Caco-2 (cell line): ENCODE measurements at regions not wholly inside any gene's neighbourhood (a gene's known extent, or its start where the extent isn't known, plus 50 kb on each side); places are given as distances from the start of the nearest gene placed in this dataset.
"Not testable (repeated sequence)": the region's sequence is repeated elsewhere in the genome, so short reads cannot be mapped to it uniquely, and the experiment has no call there.

Experiments
- BruUV-seq: library from RNA; stranded (reverse); fragments of 400-500 nt; replicated peaks from 2 replicates; lab custom pipeline; 2021; lab: Mats Ljungman, UMichigan
- CTCF ChIA-PET: fragments of 300-600 bp; sonication (Branson Sonifier 250); formaldehyde crosslinking; loops from one replicate; lab custom pipeline; 2022; ENCODE audit warnings: antibody characterized with exemption; lab: Charles Lee
- POLR2A ChIA-PET: fragments of 300-600 bp; sonication (Branson Sonifier 250); formaldehyde crosslinking; loops from one replicate; lab custom pipeline; 2022; ENCODE audit warnings: antibody characterized with exemption; lab: Charles Lee
- DNase-seq, 2 experiments: peaks; one replicate each; pipeline versions ENCODE4 v3.0.0 to v3.0.0-alpha.2; 2020 to 2022
- H3K27me3 ChIP-seq: replicated peaks from 2 replicates; pipeline ENCODE4 v1.6.0; 2011; ENCODE audit warnings: low read length; ENCODE audit not compliant: control insufficient read depth, insufficient read depth
- H3K36me3 ChIP-seq: 2 replicates; pipeline ENCODE4 v1.5.1; 2011; ENCODE audit warnings: low read length; ENCODE audit not compliant: control insufficient read depth, insufficient read depth
- H3K4me1 ChIP-seq: fragments of 250-450 bp; sonication (Bioruptor Pico); 2 replicates; pipeline ENCODE4 v1.5.1; 2020; ENCODE audit warnings: mild to moderate bottlenecking
- H3K4me3 ChIP-seq: 2 replicates; pipeline ENCODE4 v1.5.1; 2011; ENCODE audit warnings: low read depth, mild to moderate bottlenecking, control low read depth, low read length
- H3K9me3 ChIP-seq: fragments of 250-450 bp; sonication (Bioruptor Pico); 2 replicates; pipeline ENCODE4 v1.5.1; 2020; ENCODE audit warnings: mild to moderate bottlenecking, moderate library complexity
- H3K27ac Mint-ChIP-seq: one replicate; pipeline ENCODE4 v1.8.0; 2022; ENCODE audit warnings: mixed read lengths; ENCODE audit not compliant: unreplicated experiment
- H3K27me3 Mint-ChIP-seq: one replicate; pipeline ENCODE4 v1.8.0; 2022; ENCODE audit warnings: mixed read lengths; ENCODE audit not compliant: insufficient read depth, unreplicated experiment
- H3K36me3 Mint-ChIP-seq: one replicate; pipeline ENCODE4 v1.8.0; 2022; ENCODE audit warnings: mild to moderate bottlenecking, mixed read lengths; ENCODE audit not compliant: insufficient read depth, unreplicated experiment
- H3K4me1 Mint-ChIP-seq: one replicate; pipeline ENCODE4 v1.8.0; 2022; ENCODE audit warnings: low read depth, mixed read lengths; ENCODE audit not compliant: unreplicated experiment
- H3K4me3 Mint-ChIP-seq: one replicate; pipeline ENCODE4 v1.8.0; 2022; ENCODE audit warnings: mild to moderate bottlenecking, moderate library complexity, mixed read lengths; ENCODE audit not compliant: unreplicated experiment
- H3K9me3 Mint-ChIP-seq: one replicate; pipeline ENCODE4 v1.8.0; 2022; ENCODE audit warnings: mixed read lengths; ENCODE audit not compliant: unreplicated experiment
- intact Hi-C: fragments of 100-400 bp; cut with micrococcal nuclease; formaldehyde crosslinking; loops from one replicate; pipeline ENCODE4 v1.10.0; 2022; ENCODE audit not compliant: unreplicated experiment
- TF ChIP-seq, protein P1 (sequence below), 2 experiments: fragments of 200-600 bp in 1 of 2; IDR thresholded peaks; 1 replicate in 1 of 2; 2 replicates in 1 of 2; pipeline versions ENCODE4 v1.5.1 to v1.8.0; 2011 to 2022; ENCODE audit warnings: antibody characterized with exemption in 1 of 2, control low read depth in 1 of 2, inconsistent platforms in 1 of 2, low read depth in 1 of 2, low read length in 1 of 2, mild to moderate bottlenecking in 1 of 2, moderate library complexity in 1 of 2; ENCODE audit not compliant: insufficient read depth in 1 of 2, severe bottlenecking in 1 of 2, unreplicated experiment in 1 of 2

DNA sequence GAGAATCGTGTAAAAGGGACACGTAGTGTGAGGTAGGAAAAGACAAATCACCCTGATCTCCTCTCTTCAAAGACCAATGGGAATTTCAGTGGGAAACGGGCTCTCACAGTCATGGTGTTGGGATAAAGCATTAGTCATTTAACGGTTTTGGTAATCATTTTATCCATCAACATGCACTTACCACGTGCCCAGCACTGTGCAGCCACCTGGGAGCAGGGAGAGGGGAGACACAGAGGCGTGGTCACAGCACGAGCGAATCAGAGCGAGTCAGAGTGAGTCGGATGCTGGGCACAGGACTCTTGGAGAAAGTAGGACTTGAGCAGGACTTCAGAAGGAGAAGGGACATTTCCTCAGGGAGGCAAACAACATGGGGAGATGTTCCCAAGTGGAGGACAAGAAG is 130.8 kb downstream of the MINAR1 start:
- Histone ChIP-seq H3K4me1 (no peaks in the 10 kb centered on the region), H3K9me3 (no peaks in the 10 kb centered on the region), H3K27me3 (no peaks in the 10 kb centered on the region; the same call in 1 of the 2 replicates), H3K4me3 (no peak overlapping the region), H3K36me3 (no peaks in the 10 kb centered on the region)
- H3K27ac Mint-ChIP-seq = no peak overlapping the region
- no peaks in the 10 kb centered on the region for H3K4me1 Mint-ChIP-seq
- no peaks in the 10 kb centered on the region for H3K36me3 Mint-ChIP-seq
- TF ChIP-seq, protein P1, sequence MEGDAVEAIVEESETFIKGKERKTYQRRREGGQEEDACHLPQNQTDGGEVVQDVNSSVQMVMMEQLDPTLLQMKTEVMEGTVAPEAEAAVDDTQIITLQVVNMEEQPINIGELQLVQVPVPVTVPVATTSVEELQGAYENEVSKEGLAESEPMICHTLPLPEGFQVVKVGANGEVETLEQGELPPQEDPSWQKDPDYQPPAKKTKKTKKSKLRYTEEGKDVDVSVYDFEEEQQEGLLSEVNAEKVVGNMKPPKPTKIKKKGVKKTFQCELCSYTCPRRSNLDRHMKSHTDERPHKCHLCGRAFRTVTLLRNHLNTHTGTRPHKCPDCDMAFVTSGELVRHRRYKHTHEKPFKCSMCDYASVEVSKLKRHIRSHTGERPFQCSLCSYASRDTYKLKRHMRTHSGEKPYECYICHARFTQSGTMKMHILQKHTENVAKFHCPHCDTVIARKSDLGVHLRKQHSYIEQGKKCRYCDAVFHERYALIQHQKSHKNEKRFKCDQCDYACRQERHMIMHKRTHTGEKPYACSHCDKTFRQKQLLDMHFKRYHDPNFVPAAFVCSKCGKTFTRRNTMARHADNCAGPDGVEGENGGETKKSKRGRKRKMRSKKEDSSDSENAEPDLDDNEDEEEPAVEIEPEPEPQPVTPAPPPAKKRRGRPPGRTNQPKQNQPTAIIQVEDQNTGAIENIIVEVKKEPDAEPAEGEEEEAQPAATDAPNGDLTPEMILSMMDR (IDR thresholded peaks at IDR 0.05; ENCODE audit: insufficient read depth in 1 of 2, low read depth in 1 of 2, low read length in 1 of 2, severe bottlenecking in 1 of 2, unreplicated experiment in 1 of 2) = no peak
- BruUV-seq = no TSS peak
- DNase-seq = no peak
- H3K9me3 Mint-ChIP-seq = no peaks in the 10 kb centered on the region
- intact Hi-C loops = no loop called here
- ChIA-PET CTCF (no interaction called here), POLR2A (no interaction called here)
- H3K27me3 Mint-ChIP-seq = peaks cover 19% of the 10 kb centered on the region
- no peak overlapping the region for H3K4me3 Mint-ChIP-seq

DNA sequence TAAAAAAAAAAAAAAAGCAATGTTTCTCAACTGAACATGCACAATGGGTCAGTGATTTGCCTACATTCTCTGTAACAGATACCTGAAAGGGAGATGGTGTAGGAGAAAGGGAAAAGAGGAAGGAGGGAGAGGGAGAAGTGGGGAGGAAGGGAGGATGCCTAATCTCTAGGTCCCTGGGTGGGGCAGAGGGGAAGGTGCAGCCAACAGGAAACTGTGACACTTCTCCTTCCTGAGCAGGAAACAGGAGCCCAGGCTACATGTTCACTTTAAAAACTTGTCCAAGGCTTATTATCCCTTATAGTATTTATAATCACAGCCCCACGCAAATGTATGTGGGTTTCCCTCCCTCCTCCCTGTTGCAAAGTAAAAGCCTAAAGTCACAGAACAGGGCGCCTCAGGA is 137.9 kb downstream of the MINAR1 start:
- Mint-ChIP-seq H3K9me3 (no peaks in the 10 kb centered on the region), H3K4me1 (no peaks in the 10 kb centered on the region), H3K36me3 (no peaks in the 10 kb centered on the region), H3K27ac (no peak overlapping the region), H3K27me3 (peaks cover 9% of the 10 kb centered on the region), H3K4me3 (no peak overlapping the region)
- intact Hi-C loops = no loop called here
- no TSS peak for BruUV-seq
- TF ChIP-seq, protein P1 (IDR thresholded peaks at IDR 0.05; ENCODE audit: insufficient read depth in 1 of 2, low read depth in 1 of 2, low read length in 1 of 2, severe bottlenecking in 1 of 2, unreplicated experiment in 1 of 2) = no peak
- POLR2A ChIA-PET = no interaction called here
- H3K4me1 ChIP-seq = no peaks in the 10 kb centered on the region
- CTCF ChIA-PET = no interaction called here
- no peak for DNase-seq
- H3K27me3 ChIP-seq = no peaks in the 10 kb centered on the region
- H3K36me3 ChIP-seq = no peaks in the 10 kb centered on the region
- H3K4me3 ChIP-seq = no peak overlapping the region
- H3K9me3 ChIP-seq = no peaks in the 10 kb centered on the region

DNA sequence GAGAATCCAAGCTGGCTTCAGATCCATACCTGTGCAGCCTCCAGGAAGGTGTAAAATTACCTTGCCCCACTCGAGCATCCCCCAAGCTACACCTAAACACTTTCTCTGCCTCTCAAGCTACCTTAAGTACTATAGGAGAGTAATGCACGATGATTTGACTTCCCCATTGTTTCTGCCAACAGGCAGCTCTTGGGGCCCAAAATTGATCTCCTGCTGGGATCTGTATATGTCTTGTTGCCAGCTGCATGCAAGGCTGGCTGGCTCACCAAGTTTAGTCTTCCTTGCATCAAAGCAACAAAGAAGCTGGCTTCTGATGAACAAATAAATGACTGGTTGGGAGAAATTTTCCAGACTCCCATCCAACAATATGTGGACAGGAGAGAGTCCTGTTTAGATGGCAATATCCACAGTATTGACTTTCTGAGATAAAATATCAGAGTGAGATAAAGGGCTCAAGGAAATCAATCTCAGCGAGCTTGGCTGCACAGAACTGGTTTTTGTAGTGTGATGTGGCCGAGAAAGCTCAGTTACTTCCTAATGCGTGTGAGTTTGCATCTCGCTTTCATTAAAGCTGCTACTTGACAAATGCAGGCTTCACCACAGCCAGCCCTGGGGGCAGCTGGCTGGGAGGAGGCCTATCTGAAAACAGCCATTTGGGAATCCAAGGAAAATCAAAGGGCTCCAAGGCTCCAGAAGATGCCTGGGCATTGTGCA is 140.7 kb downstream of the MINAR1 start:
- Mint-ChIP-seq H3K4me3 (no peak overlapping the region), H3K27me3 (peaks cover 14% of the 10 kb centered on the region), H3K4me1 (no peaks in the 10 kb centered on the region), H3K9me3 (no peaks in the 10 kb centered on the region), H3K27ac (no peak overlapping the region), H3K36me3 (no peaks in the 10 kb centered on the region)
- intact Hi-C loops = no loop called here
- Histone ChIP-seq H3K4me1 (no peaks in the 10 kb centered on the region), H3K36me3 (no peaks in the 10 kb centered on the region), H3K27me3 (no peaks in the 10 kb centered on the region), H3K9me3 (no peaks in the 10 kb centered on the region), H3K4me3 (no peak overlapping the region)
- no peak for DNase-seq
- no TSS peak for BruUV-seq
- ChIA-PET POLR2A (no interaction called here), CTCF (interaction anchor here (0.5 to 1.3 kb wide), 2 partner anchors 18 to 23 kb away, joined by 3 to 5 read pairs; no protein-coding TSS in a partner anchor)
- TF ChIP-seq, protein P1 (IDR thresholded peaks at IDR 0.05; ENCODE audit: insufficient read depth in 1 of 2, low read depth in 1 of 2, low read length in 1 of 2, severe bottlenecking in 1 of 2, unreplicated experiment in 1 of 2) = no peak

DNA sequence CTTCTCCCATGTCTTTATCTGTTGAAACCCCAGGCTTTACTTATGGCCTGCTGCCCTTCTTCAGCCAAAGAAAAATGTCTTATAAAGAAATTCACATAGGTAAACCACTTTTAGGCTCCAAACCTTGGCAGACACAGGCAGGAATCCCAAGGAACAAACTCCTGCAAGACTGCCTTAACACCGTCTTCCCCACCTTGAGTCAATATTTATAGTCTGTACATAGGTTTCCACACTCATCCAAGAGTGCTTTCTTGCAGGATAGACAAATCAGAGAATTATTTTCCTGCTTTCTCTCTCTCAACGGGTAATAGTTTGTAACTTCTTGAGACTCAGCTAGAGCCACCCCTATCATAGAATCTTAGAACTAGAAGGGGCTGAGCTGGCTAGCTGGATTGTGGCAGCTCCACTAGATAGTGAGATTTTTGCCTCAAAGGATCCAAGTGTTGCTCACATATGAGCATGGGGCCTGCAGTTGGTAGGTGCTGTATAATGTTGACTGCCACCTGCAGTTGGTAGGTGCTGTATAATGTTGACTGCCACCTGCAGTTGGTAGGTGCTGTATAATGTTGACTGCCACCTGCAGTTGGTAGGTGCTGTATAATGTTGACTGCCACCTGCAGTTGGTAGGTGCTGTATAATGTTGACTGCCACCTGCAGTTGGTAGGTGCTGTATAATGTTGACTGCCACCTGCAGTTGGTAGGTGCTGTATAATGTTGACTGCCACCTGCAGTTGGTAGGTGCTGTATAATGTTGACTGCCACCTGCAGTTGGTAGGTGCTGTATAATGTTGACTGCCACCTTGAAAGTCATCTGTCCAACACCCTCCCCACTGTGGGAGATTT is 142.5 kb downstream of the MINAR1 start:
- H3K27me3 ChIP-seq, H3K4me1 ChIP-seq, H3K4me1 Mint-ChIP-seq, CTCF ChIA-PET, DNase-seq, H3K9me3 Mint-ChIP-seq, H3K9me3 ChIP-seq, H3K4me3 Mint-ChIP-seq, H3K36me3 Mint-ChIP-seq, H3K4me3 ChIP-seq, H3K27me3 Mint-ChIP-seq, BruUV-seq, intact Hi-C loops, H3K36me3 ChIP-seq, H3K27ac Mint-ChIP-seq, POLR2A ChIA-PET: not testable (repeated sequence)
